ENCODE measurements at regions not wholly inside any gene's neighbourhood (a gene's known extent, or its start where the extent isn't known, plus 50 kb on each side); places are given as distances from the start of the nearest gene placed in this dataset.

GRCh38 chr3:159761369-159761768, 227.3 kb upstream of the IL12A start:
- peak; percentile 19 for DNase-seq (ENCODE audit: low read depth, low spot score)

- peak; percentile 58 for DNase-seq (ENCODE audit: low read depth, low spot score)
Measured at GRCh38 chr3:159761848-159762635, 226.6 kb upstream of the IL12A start.

- DNase-seq (ENCODE audit: low read depth, low spot score) = peak; percentile 75
Measured at GRCh38 chr3:159763011-159763601, 225.5 kb upstream of the IL12A start.

GRCh38 chr3:159763602-159764489, 224.8 kb upstream of the IL12A start:
- DNase-seq (ENCODE audit: low read depth, low spot score) = peak; percentile 86

- no peak for DNase-seq (ENCODE audit: low read depth, low spot score)
Measured at GRCh38 chr3:159764490-159765029, 224.1 kb upstream of the IL12A start.

- DNase-seq (ENCODE audit: low read depth, low spot score) = peak; percentile 89
Measured at GRCh38 chr3:159765030-159765859, 223.4 kb upstream of the IL12A start.

- no peak for DNase-seq (ENCODE audit: low read depth, low spot score)
Measured at GRCh38 chr3:159765860-159766294, 222.8 kb upstream of the IL12A start.

- peak; percentile 40 for DNase-seq (ENCODE audit: low read depth, low spot score)
Measured at GRCh38 chr3:159766563-159767185, 222.0 kb upstream of the IL12A start.

GRCh38 chr3:159770998-159771397, 217.6 kb upstream of the IL12A start:
- no peak for DNase-seq (ENCODE audit: low read depth, low spot score)

- no peak for DNase-seq (ENCODE audit: low read depth, low spot score)
Measured at GRCh38 chr3:159771865-159772611, 216.6 kb upstream of the IL12A start.

- no peak for DNase-seq (ENCODE audit: low read depth, low spot score)
Measured at GRCh38 chr3:159773706-159774105, 214.9 kb upstream of the IL12A start.

- peak; percentile 58 for DNase-seq (ENCODE audit: low read depth, low spot score)
Measured at GRCh38 chr3:159775372-159775961, 213.2 kb upstream of the IL12A start.

- no peak for DNase-seq (ENCODE audit: low read depth, low spot score)
Measured at GRCh38 chr3:159776779-159777178, 211.9 kb upstream of the IL12A start.

GRCh38 chr3:159779883-159780282, 208.8 kb upstream of the IL12A start:
- DNase-seq (ENCODE audit: low read depth, low spot score) = no peak

GRCh38 chr3:159781867-159782266, 206.8 kb upstream of the IL12A start:
- no peak for DNase-seq (ENCODE audit: low read depth, low spot score)

- DNase-seq (ENCODE audit: low read depth, low spot score) = no peak
Measured at GRCh38 chr3:159782724-159783421, 205.8 kb upstream of the IL12A start.

GRCh38 chr3:159783780-159784742, 204.6 kb upstream of the IL12A start:
- DNase-seq (ENCODE audit: low read depth, low spot score) = no peak

- DNase-seq (ENCODE audit: low read depth, low spot score) = no peak
Measured at GRCh38 chr3:159785273-159785708, 203.3 kb upstream of the IL12A start.
